Endothelial cell of umbilical vein (primary cell): ENCODE measurements at regions not wholly inside any gene's neighbourhood (a gene's known extent, or its start where the extent isn't known, plus 50 kb on each side); places are given as distances from the start of the nearest gene placed in this dataset.

Source experiments
- BruUV-seq: library from RNA; stranded (reverse); fragments of 400-500 nt; replicated peaks from 2 replicates; lab custom pipeline; 2021; lab: Mats Ljungman, UMichigan
- CTCF ChIA-PET: fragments of 300-600, 350-600 bp; sonication (Branson Sonifier 250); formaldehyde crosslinking; loops from one replicate; lab custom pipeline; 2021; ENCODE audit warnings: antibody characterized with exemption, inconsistent platforms; lab: Charles Lee
- POLR2A ChIA-PET: fragments of 300-600, 350-600 bp; sonication (Branson Sonifier 250); formaldehyde crosslinking; loops from one replicate; lab custom pipeline; 2021; ENCODE audit warnings: antibody characterized with exemption, inconsistent platforms; lab: Charles Lee
- DNase-seq: peaks from one replicate; pipeline ENCODE4 v3.0.0-alpha.2; 2011; ENCODE audit warnings: low read depth, low spot score
- FAIRE-seq: peaks from 2 replicates; lab custom pipeline; 2011; peaks lifted over from hg19 to GRCh38; lab: Jason Lieb, UNC
- H2AFZ ChIP-seq: 2 replicates; pipeline ENCODE4 v1.6.0; 2012; ENCODE audit warnings: low read depth, low read length, control low read depth, inconsistent platforms
- H3K27ac ChIP-seq: 2 replicates; pipeline ENCODE4 v1.5.1; 2011; ENCODE audit warnings: low read depth, mild to moderate bottlenecking, control low read depth, low read length, moderate library complexity; ENCODE audit not compliant: insufficient read depth
- H3K27me3 ChIP-seq, 2 experiments: 2 replicates each; pipeline versions ENCODE4 v1.6.0 to v1.6.1; 2011; ENCODE audit warnings: low read length in 2 of 2, mixed read lengths in 1 of 2; ENCODE audit not compliant: control insufficient read depth in 2 of 2, insufficient read depth in 2 of 2
- H3K36me3 ChIP-seq, 2 experiments: 2 replicates in 1 of 2; 3 replicates in 1 of 2; pipeline ENCODE4 v1.5.1; 2011; ENCODE audit warnings: low read length in 2 of 2, mild to moderate bottlenecking in 1 of 2, moderate library complexity in 1 of 2; ENCODE audit not compliant: control insufficient read depth in 2 of 2, insufficient read depth in 2 of 2; ENCODE audit errors: extremely low read depth in 1 of 2
- H3K4me1 ChIP-seq: 3 replicates; pipeline ENCODE4 v1.5.1; 2011; ENCODE audit warnings: mild to moderate bottlenecking, low read length; ENCODE audit not compliant: control insufficient read depth, insufficient read depth; ENCODE audit errors: extremely low read depth
- H3K4me2 ChIP-seq: 2 replicates; pipeline ENCODE4 v1.6.1; 2011; ENCODE audit warnings: low read length, control low read depth, mixed read lengths; ENCODE audit not compliant: insufficient read depth
- H3K4me3 ChIP-seq, 3 experiments: fragments of 200-600 bp in 1 of 3; sonication (generic), shearing (Covaris generic) in 1 of 3; replicated peaks in 1 of 3; 2 replicates each; pipeline ENCODE4 v1.5.1; 2011 to 2016; ENCODE audit warnings: control low read depth in 3 of 3, low read length in 3 of 3, mild to moderate bottlenecking in 2 of 3, inconsistent platforms in 1 of 3, low read depth in 1 of 3, moderate library complexity in 1 of 3; ENCODE audit not compliant: insufficient read depth in 1 of 3
- H3K79me2 ChIP-seq: 2 replicates; pipeline ENCODE4 v1.6.0; 2012; ENCODE audit warnings: low read length, inconsistent platforms; ENCODE audit not compliant: control insufficient read depth, insufficient read depth
- H3K9ac ChIP-seq: replicated peaks from 2 replicates; pipeline ENCODE3; 2011; ENCODE audit warnings: low read length, control low read depth; ENCODE audit not compliant: insufficient read depth; ENCODE audit errors: extremely low read depth
- H3K9me1 ChIP-seq: replicated peaks from 3 replicates; pipeline ENCODE4 v1.6.0; 2011; ENCODE audit warnings: mild to moderate bottlenecking, low read length; ENCODE audit not compliant: control insufficient read depth, insufficient read depth; ENCODE audit errors: extremely low read depth
- H3K9me3 ChIP-seq: replicated peaks from 2 replicates; pipeline ENCODE4 v1.5.1; 2012; ENCODE audit warnings: low read length, inconsistent platforms; ENCODE audit not compliant: control insufficient read depth, insufficient read depth
- H4K20me1 ChIP-seq: replicated peaks from 2 replicates; pipeline ENCODE3; 2011; ENCODE audit warnings: mild to moderate bottlenecking, low read length; ENCODE audit not compliant: control insufficient read depth, insufficient read depth; ENCODE audit errors: extremely low read depth
- EZH2 ChIP-seq: IDR thresholded peaks from 2 replicates; pipeline ENCODE4 v1.6.1; 2012; ENCODE audit warnings: borderline replicate concordance, low read depth, mild to moderate bottlenecking, moderate library complexity, low read length, inconsistent platforms; ENCODE audit not compliant: severe bottlenecking
- FOS ChIP-seq: IDR thresholded peaks from 2 replicates; pipeline ENCODE4 v1.6.1; 2011; ENCODE audit warnings: mild to moderate bottlenecking, low read length, moderate library complexity, borderline replicate concordance; ENCODE audit not compliant: insufficient read depth
- GATA2 ChIP-seq: IDR thresholded peaks from 2 replicates; pipeline ENCODE4 v1.7.0; 2011; ENCODE audit warnings: low read depth, mild to moderate bottlenecking, moderate library complexity, mixed read lengths, low read length; ENCODE audit not compliant: insufficient read length, insufficient read depth
- JUN ChIP-seq: IDR thresholded peaks from 2 replicates; pipeline ENCODE4 v1.6.1; 2011; ENCODE audit warnings: borderline replicate concordance, low read depth; ENCODE audit not compliant: insufficient read length, insufficient read depth
- MYC ChIP-seq: IDR thresholded peaks from one replicate; pipeline ENCODE4 v1.6.1; 2011; ENCODE audit warnings: mild to moderate bottlenecking, low read depth, low read length
- POLR2A ChIP-seq: IDR thresholded peaks from 2 replicates; pipeline ENCODE4 v1.6.1; 2012; ENCODE audit warnings: low read depth, mild to moderate bottlenecking, control low read depth, low read length
- POLR2AphosphoS5 ChIP-seq: IDR thresholded peaks from 2 replicates; pipeline ENCODE4 v1.6.1; 2012; ENCODE audit warnings: low read depth, mild to moderate bottlenecking, control low read depth, low read length, moderate library complexity; ENCODE audit not compliant: insufficient read depth
- dilution Hi-C: fragments of 300-500 bp; cut with MboI; formaldehyde crosslinking; loops from one replicate; pipeline ENCODE4 v1.15.0; 2019; ENCODE audit warnings: low sequenced_read_pairs; ENCODE audit not compliant: extremely low pct_ligation_motif_present
- intact Hi-C: fragments of 100-400 bp; cut with micrococcal nuclease; formaldehyde crosslinking; loops from one replicate; pipeline ENCODE4 v1.10.0; 2022
- TF ChIP-seq, protein P1 (sequence below): IDR thresholded peaks from 2 replicates; pipeline ENCODE4 v1.6.1; 2011; ENCODE audit not compliant: insufficient read depth, insufficient read length
- TF ChIP-seq, protein P2 (sequence below), 2 donors: IDR thresholded peaks; 1 replicate in 1 of 2; 2 replicates in 1 of 2; pipeline ENCODE4 v1.5.1; 2011; ENCODE audit warnings: low read length in 2 of 2, mild to moderate bottlenecking in 2 of 2, moderate library complexity in 2 of 2, control low read depth in 1 of 2, inconsistent platforms in 1 of 2, low read depth in 1 of 2; ENCODE audit not compliant: insufficient read depth in 1 of 2; ENCODE audit errors: extremely low read depth in 1 of 2

DNA sequence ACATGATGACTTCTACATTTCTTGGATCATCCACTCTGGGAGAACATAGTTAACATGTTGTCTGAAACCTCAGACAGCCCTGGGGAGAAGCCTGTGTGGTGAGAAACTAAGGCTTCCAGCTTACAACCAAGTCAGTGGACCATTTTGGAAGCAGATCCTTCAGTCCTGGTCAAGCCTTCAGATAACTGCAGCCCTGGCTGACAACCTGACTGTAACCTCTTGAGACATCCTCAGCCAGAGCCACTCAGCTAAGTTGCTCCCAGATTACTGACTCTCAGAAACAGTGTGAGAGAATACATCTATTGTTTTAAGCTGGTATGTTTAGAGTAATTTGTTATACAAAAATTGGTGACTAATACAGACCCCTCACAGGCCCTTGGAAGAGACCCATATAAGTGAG lies 50.9 kb upstream of the KPNA4 start:
- Histone ChIP-seq H3K9ac (no peak overlapping the region), H4K20me1 (no peaks in the 10 kb centered on the region), H3K27ac (no peak overlapping the region), H3K27me3 (peaks cover 5 to 14% of the 10 kb centered on the region in 2 experiments), H3K9me3 (no peaks in the 10 kb centered on the region), H3K79me2 (no peaks in the 10 kb centered on the region), H3K9me1 (no peaks in the 10 kb centered on the region), H2AFZ (no peak overlapping the region), H3K4me1 (no peaks in the 10 kb centered on the region), H3K36me3 (no peaks in the 10 kb centered on the region), H3K4me3 (no peak overlapping the region), H3K4me2 (no peak overlapping the region)
- BruUV-seq = no TSS peak
- FAIRE-seq = no peak
- POLR2A ChIA-PET = no interaction called here
- CTCF ChIA-PET = interaction anchor here (1.0 to 1.2 kb wide), 2 partner anchors 12 to 34 kb away, joined by 3 read pairs; no protein-coding TSS in a partner anchor
- dilution Hi-C loops = no loop called here
- no peak for TF ChIP-seq POLR2AphosphoS5
- TF ChIP-seq, protein P1, sequence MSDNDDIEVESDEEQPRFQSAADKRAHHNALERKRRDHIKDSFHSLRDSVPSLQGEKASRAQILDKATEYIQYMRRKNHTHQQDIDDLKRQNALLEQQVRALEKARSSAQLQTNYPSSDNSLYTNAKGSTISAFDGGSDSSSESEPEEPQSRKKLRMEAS = no peak
- no peak for TF ChIP-seq MYC
- no peak for TF ChIP-seq JUN
- TF ChIP-seq FOS = no peak
- TF ChIP-seq GATA2 = no peak
- TF ChIP-seq, protein P2, sequence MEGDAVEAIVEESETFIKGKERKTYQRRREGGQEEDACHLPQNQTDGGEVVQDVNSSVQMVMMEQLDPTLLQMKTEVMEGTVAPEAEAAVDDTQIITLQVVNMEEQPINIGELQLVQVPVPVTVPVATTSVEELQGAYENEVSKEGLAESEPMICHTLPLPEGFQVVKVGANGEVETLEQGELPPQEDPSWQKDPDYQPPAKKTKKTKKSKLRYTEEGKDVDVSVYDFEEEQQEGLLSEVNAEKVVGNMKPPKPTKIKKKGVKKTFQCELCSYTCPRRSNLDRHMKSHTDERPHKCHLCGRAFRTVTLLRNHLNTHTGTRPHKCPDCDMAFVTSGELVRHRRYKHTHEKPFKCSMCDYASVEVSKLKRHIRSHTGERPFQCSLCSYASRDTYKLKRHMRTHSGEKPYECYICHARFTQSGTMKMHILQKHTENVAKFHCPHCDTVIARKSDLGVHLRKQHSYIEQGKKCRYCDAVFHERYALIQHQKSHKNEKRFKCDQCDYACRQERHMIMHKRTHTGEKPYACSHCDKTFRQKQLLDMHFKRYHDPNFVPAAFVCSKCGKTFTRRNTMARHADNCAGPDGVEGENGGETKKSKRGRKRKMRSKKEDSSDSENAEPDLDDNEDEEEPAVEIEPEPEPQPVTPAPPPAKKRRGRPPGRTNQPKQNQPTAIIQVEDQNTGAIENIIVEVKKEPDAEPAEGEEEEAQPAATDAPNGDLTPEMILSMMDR (IDR thresholded peaks at IDR 0.05; ENCODE audit: extremely low read depth in 1 of 2, insufficient read depth in 1 of 2, low read depth in 1 of 2, low read length in 2 of 2) = no peak
- TF ChIP-seq POLR2A = no peak
- TF ChIP-seq EZH2 = no peak
- intact Hi-C loops = no loop called here
- no peak for DNase-seq
